Activated B cell treated with CpG ODN at 0.5 μM for 24 hours (primary cell): ENCODE measurements at regions not wholly inside any gene's neighbourhood (a gene's known extent, or its start where the extent isn't known, plus 50 kb on each side); places are given as distances from the start of the nearest gene placed in this dataset.
"Not testable (repeated sequence)": the region's sequence is repeated elsewhere in the genome, so short reads cannot be mapped to it uniquely, and the experiment has no call there.

Source experiments
- ATAC-seq: fragments of 200-7000 bp; cut with Tn5 transposase; one replicate; pipeline ENCODE4 v1.10.0; 2021; ENCODE audit warnings: low read depth, mild to moderate bottlenecking, moderate library complexity
- CTCF ChIA-PET: fragments of 350-600 bp; sonication (Branson Sonifier 250); formaldehyde crosslinking; loops from one replicate; lab custom pipeline; 2021; ENCODE audit warnings: antibody characterized with exemption; lab: Charles Lee
- POLR2A ChIA-PET: fragments of 350-600 bp; sonication (Branson Sonifier 250); formaldehyde crosslinking; loops from one replicate; lab custom pipeline; 2021; ENCODE audit warnings: antibody characterized with exemption; lab: Charles Lee
- DNase-seq: peaks from one replicate; pipeline ENCODE4 v3.0.0; 2022
- H3K27ac Mint-ChIP-seq: one replicate; pipeline ENCODE4 v1.8.0; 2020; ENCODE audit warnings: mixed read lengths
- H3K27me3 Mint-ChIP-seq: one replicate; pipeline ENCODE4 v1.8.0; 2021; ENCODE audit warnings: mixed read lengths
- H3K36me3 Mint-ChIP-seq: one replicate; pipeline ENCODE4 v1.8.0; 2021; ENCODE audit warnings: low read depth, mixed read lengths
- H3K4me1 Mint-ChIP-seq: one replicate; pipeline ENCODE4 v1.8.0; 2021; ENCODE audit warnings: mixed read lengths
- H3K4me3 Mint-ChIP-seq: one replicate; pipeline ENCODE4 v1.8.0; 2020; ENCODE audit warnings: mild to moderate bottlenecking, mixed read lengths
- H3K9me3 Mint-ChIP-seq: one replicate; pipeline ENCODE4 v1.8.0; 2020; ENCODE audit warnings: mixed read lengths
- intact Hi-C: fragments of 100-400 bp; cut with micrococcal nuclease; formaldehyde crosslinking; loops from one replicate; pipeline ENCODE4 v1.15.1; 2024
- TF ChIP-seq, protein P1 (sequence below): fragments of 200-600 bp; IDR thresholded peaks from one replicate; pipeline ENCODE4 v1.8.0; 2022; ENCODE audit warnings: antibody characterized with exemption, mild to moderate bottlenecking

DNA sequence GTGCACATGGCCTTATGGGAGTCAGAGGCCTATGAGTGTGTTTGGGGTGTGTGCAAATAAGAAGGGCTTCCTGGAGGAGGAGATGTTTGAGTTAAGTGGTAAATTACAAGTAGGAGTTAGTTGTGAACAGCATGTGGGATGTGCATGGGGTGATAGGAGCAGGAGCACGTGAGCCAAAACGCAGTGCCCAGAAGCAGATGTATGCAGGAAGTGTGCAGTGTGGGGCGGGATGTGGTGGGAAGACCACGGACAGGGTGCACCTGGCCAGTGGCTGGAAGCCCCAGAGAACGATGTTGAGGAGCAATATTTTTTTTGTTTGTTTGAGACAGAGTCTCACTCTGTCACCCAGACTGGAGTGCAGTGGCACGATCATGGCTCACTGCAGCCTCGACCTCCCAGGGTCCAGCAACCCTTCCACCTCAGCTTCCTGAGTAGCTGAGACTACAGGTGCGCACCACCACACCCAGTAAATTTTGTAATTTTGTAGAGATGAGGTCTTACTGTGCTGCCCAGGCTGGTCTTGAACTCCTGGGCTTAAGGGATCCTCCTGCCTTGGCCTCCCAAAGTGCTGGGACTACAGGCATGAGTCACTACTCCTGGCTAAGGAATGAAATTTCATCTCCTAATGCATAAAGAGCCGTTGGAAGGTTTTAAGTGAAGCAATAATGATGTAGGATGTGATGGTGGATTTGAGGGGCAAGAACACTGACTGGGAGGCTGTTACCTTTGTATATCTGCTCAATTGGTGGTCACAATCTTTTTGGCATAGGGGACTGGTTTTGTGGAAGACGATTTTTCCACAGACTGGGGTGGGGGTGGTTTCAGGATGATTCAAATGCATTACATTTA lies 78.4 kb downstream of the LYZL2 start:
- H3K27ac Mint-ChIP-seq, result no peak overlapping the region
- intact Hi-C loops, result no loop called here
- CTCF ChIA-PET, result no interaction called here

DNA sequence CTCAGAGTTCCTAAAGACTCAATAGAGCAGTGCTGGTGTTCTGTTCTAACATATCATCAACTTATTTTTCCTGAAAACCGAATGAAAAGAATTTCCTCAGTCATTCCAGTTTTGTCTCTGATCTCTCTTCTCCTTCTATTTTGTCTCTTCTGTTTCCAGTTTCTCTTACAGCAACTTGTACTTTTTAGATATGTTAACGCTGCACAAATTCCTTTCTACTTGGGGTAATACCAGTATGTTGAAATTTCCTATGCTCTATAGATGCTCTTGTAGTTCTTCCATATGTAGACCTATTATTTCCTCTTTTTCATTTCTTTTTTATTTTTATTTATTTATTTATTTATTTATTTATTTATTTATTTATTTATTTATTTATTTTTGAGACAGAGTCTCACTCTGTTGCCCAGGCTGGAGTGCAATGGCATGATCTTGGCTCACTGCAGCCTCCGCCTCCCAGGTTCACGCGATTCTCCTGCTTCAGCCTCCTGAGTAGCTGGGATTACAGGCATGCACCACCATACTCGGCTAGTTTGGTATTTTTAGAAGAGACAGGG lies 80.3 kb downstream of the LYZL2 start:
- intact Hi-C loops, ATAC-seq, H3K4me3 Mint-ChIP-seq, DNase-seq, CTCF ChIA-PET, H3K4me1 Mint-ChIP-seq, POLR2A ChIA-PET, H3K27me3 Mint-ChIP-seq, H3K9me3 Mint-ChIP-seq, H3K27ac Mint-ChIP-seq, H3K36me3 Mint-ChIP-seq: not testable (repeated sequence)

More for the DNA sequence above, 78.4 kb downstream of the LYZL2 start:
- Mint-ChIP-seq H3K4me1 (peaks cover 4% of the 10 kb centered on the region), H3K36me3 (no peaks in the 10 kb centered on the region), H3K9me3 (no peaks in the 10 kb centered on the region), H3K4me3 (no peak overlapping the region), H3K27me3 (no peaks in the 10 kb centered on the region)
- DNase-seq (no peak), ATAC-seq (no peak)
- POLR2A ChIA-PET, result no interaction called here
- TF ChIP-seq, protein P1, sequence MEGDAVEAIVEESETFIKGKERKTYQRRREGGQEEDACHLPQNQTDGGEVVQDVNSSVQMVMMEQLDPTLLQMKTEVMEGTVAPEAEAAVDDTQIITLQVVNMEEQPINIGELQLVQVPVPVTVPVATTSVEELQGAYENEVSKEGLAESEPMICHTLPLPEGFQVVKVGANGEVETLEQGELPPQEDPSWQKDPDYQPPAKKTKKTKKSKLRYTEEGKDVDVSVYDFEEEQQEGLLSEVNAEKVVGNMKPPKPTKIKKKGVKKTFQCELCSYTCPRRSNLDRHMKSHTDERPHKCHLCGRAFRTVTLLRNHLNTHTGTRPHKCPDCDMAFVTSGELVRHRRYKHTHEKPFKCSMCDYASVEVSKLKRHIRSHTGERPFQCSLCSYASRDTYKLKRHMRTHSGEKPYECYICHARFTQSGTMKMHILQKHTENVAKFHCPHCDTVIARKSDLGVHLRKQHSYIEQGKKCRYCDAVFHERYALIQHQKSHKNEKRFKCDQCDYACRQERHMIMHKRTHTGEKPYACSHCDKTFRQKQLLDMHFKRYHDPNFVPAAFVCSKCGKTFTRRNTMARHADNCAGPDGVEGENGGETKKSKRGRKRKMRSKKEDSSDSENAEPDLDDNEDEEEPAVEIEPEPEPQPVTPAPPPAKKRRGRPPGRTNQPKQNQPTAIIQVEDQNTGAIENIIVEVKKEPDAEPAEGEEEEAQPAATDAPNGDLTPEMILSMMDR, result no peak

DNA sequence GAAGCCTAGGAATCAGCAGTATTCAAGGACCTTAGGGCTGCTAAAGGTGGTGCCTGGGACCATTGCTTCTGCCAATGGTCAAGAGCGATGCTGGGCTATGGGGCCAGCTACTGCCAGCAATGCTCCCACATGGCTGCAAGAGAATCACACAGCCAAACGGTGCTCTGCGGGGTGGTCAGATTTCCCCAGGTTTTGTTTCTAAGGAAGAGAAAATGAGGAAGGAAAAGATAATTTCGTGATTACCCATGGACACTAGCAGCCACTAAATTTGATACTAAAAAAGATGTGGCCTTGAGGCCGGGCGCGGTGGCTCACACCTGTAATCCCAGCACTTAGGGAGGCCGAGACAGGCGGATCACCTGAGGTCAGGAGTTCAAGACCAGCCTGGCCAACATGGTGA lies 83.0 kb downstream of the LYZL2 start:
- ATAC-seq (no peak), DNase-seq (no peak)
- Mint-ChIP-seq H3K36me3 (no peaks in the 10 kb centered on the region), H3K4me1 (peaks cover 15% of the 10 kb centered on the region), H3K9me3 (no peaks in the 10 kb centered on the region), H3K27ac (no peak overlapping the region), H3K4me3 (no peak overlapping the region), H3K27me3 (no peaks in the 10 kb centered on the region)
- ChIA-PET CTCF (interaction anchor here (1.0 kb wide), 1 partner anchor 45 kb away, joined by 3 read pairs; no protein-coding TSS in a partner anchor), POLR2A (interaction anchor here (0.7 kb wide), 1 partner anchor 40 kb away, joined by 9 read pairs; no protein-coding TSS in a partner anchor)
- intact Hi-C loops, result no loop called here
- TF ChIP-seq, protein P1, result no peak

DNA sequence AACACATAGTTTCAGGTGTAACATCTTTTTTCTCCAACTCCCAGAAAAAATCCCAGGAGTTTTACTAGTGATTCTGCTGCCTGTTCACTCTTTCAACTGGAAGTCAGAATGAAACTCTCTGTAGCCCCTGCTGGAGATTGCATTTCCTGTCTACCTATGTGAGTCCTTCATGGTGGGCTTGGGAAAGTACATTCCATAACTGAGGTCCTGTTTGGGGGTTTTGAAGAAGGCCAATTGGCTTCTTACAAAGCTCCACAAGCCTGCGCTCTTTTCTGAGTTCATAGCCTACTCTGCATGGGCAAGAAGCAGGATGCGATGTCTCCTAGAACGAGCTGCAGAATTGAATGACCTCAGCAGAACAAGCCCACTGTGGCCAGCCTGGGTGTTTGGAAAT lies 86.7 kb downstream of the LYZL2 start:
- H3K9me3 Mint-ChIP-seq, result no peaks in the 10 kb centered on the region
- intact Hi-C loops, result no loop called here
- H3K4me3 Mint-ChIP-seq, result no peak overlapping the region
- H3K4me1 Mint-ChIP-seq, result peaks cover 13% of the 10 kb centered on the region
- no peaks in the 10 kb centered on the region for H3K36me3 Mint-ChIP-seq
- ChIA-PET CTCF (interaction anchor here (1.1 to 1.6 kb wide), 2 partner anchors 48 to 151 kb away, joined by 3 to 4 read pairs; no protein-coding TSS in a partner anchor), POLR2A (interaction anchor here (0.6 to 1.1 kb wide), 6 partner anchors 9 to 194 kb away, joined by 3 to 4 read pairs (median 3); partner anchors contain the start of genes MAP3K8 and MTPAP)
- H3K27ac Mint-ChIP-seq, result peak overlapping the region; percentile 4
- no peaks in the 10 kb centered on the region for H3K27me3 Mint-ChIP-seq
- ATAC-seq, result no peak
- no peak for DNase-seq
- TF ChIP-seq, protein P1, result no peak

DNA sequence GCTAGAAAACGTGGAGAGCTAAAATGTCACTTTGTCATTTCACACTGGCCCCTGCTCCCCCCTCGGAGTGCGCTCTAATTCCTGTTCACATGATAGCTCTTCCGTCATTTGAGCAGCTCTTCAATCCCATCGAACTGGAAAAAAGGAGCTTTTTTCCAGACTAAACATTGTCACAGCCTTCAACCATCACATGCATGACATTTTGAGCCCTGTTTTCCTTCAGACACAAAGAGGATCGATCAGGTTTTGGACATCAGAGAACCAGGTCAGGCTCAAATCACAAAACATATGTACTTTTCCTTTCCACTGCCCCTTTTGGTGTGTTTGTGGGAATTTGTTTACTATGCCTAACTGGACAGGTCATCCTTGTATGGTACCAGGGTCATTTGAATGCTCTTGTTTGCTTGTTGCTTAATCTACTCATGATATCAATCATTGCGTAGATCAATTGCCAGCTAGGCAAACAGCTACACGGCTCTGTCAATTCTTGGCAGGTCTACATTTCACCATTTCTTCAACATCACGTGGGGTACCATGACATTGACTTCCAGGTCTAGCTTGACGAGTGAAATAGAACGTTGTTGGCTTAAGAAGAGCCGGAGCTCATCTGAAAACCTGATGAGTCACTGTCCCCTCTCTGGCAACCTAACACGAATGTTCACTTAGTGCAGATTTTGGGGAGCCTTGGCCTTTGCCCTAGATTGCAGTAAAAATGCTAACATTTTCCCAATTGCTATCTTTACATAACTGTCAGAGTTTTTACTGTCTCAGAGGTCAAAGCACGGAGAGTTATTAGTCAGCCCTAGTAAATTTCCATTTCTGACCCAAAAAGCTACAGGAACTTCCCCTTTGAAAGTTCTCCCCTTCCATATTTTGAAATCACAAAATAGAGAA lies 87.3 kb downstream of the LYZL2 start:
- Mint-ChIP-seq H3K36me3 (no peaks in the 10 kb centered on the region), H3K4me1 (peaks cover 13% of the 10 kb centered on the region), H3K27me3 (no peaks in the 10 kb centered on the region), H3K4me3 (no peak overlapping the region), H3K27ac (peak overlapping the region; percentile 4), H3K9me3 (no peaks in the 10 kb centered on the region)
- ChIA-PET POLR2A (interaction anchor here (0.6 to 1.0 kb wide), 5 partner anchors 9 to 193 kb away, joined by 3 to 4 read pairs (median 3); partner anchors contain the start of genes MAP3K8 and MTPAP), CTCF (interaction anchor here (1.1 to 1.6 kb wide), 2 partner anchors 49 to 150 kb away, joined by 3 to 4 read pairs; no protein-coding TSS in a partner anchor)
- no peak for DNase-seq
- intact Hi-C loops, result no loop called here
- ATAC-seq, result peak; percentile 21
- TF ChIP-seq, protein P1, result no peak
